Natural killer cell (primary cell): ENCODE measurements at regions not wholly inside any gene's neighbourhood (a gene's known extent, or its start where the extent isn't known, plus 50 kb on each side); places are given as distances from the start of the nearest gene placed in this dataset.

Experiments
- ATAC-seq, 3 donors: fragments of 150-1000 bp in 2 of 3; fragments of 200-7000 bp in 1 of 3; cut with Tn5 transposase; 1 replicate in 1 of 3; 2 replicates in 2 of 3; pipeline ENCODE4 v1.10.0; 2021; ENCODE audit warnings: mild to moderate bottlenecking in 2 of 3, moderate library complexity in 2 of 3
- DNase-seq, 2 donors: peaks; one replicate each; pipeline versions ENCODE4 v3.0.0 to v3.0.0-alpha.2; 2013 to 2021; ENCODE audit warnings: mixed read lengths in 1 of 2
- H3K27ac ChIP-seq: one replicate; pipeline ENCODE4 v1.5.1; 2013; ENCODE audit warnings: mild to moderate bottlenecking, low read length
- H3K27me3 ChIP-seq: one replicate; pipeline ENCODE4 v1.6.1; 2013; ENCODE audit warnings: low read length; ENCODE audit not compliant: control insufficient read depth, insufficient read depth
- H3K36me3 ChIP-seq: one replicate; pipeline ENCODE4 v1.6.1; 2013; ENCODE audit warnings: low read length; ENCODE audit not compliant: control insufficient read depth, insufficient read depth
- H3K4me1 ChIP-seq: one replicate; pipeline ENCODE4 v1.6.1; 2013; ENCODE audit warnings: low read length; ENCODE audit not compliant: control insufficient read depth, insufficient read depth
- H3K4me3 ChIP-seq: one replicate; pipeline ENCODE4 v1.5.1; 2013; ENCODE audit warnings: low read length
- H3K9me3 ChIP-seq: one replicate; pipeline ENCODE4 v1.6.1; 2013; ENCODE audit warnings: low read length; ENCODE audit not compliant: control insufficient read depth, insufficient read depth
- H3K27ac Mint-ChIP-seq, 2 donors: one replicate each; pipeline ENCODE4 v1.8.0; 2022; ENCODE audit warnings: mild to moderate bottlenecking in 2 of 2, mixed read lengths in 2 of 2, moderate library complexity in 1 of 2
- H3K27me3 Mint-ChIP-seq, 2 donors: one replicate each; pipeline ENCODE4 v1.8.0; 2022; ENCODE audit warnings: low read depth in 2 of 2, mixed read lengths in 2 of 2
- H3K36me3 Mint-ChIP-seq: one replicate; pipeline ENCODE4 v1.8.0; 2022; ENCODE audit warnings: mixed read lengths
- H3K4me1 Mint-ChIP-seq, 2 donors: one replicate each; pipeline ENCODE4 v1.8.0; 2022; ENCODE audit warnings: mixed read lengths in 2 of 2
- H3K4me3 Mint-ChIP-seq: one replicate; pipeline ENCODE4 v1.8.0; 2022; ENCODE audit warnings: mild to moderate bottlenecking, moderate library complexity, mixed read lengths
- H3K9me3 Mint-ChIP-seq, 2 donors: one replicate each; pipeline ENCODE4 v1.8.0; 2022; ENCODE audit warnings: mixed read lengths in 2 of 2
- WGBS: methylation state at CpG from one replicate; pipeline ENCODE4 v1.1.7; 2013; ENCODE audit warnings: missing lambda C conversion rate; ENCODE audit not compliant: insufficient coverage; 5-methylcytosine and 5-hydroxymethylcytosine counted together
- intact Hi-C: fragments of 100-400 bp; cut with micrococcal nuclease; formaldehyde crosslinking; loops from one replicate; pipeline ENCODE4 v1.14.2; 2022
- TF ChIP-seq, protein P1 (sequence below): fragments of 200-600 bp; IDR thresholded peaks from one replicate; pipeline ENCODE4 v1.8.0; 2022; ENCODE audit warnings: antibody characterized with exemption

DNA sequence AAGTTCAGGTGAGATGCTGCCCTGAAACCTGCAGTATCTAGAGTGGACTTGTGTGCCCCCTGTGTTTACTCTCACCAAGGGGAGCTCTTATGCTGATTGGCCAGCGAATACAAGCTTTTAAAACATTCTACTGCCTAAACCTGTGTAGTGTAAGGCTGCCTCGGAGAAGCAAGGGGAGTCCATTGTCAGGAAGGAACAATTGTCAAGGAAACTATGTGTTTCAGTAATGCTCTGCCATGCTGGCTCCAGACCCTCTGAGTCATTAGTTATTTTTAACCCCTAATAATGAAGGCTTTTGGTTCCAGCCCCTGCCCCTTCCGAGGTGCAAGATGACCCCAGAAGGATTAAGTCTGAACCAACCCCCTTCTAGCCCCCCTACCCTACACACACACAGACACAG is 66.1 kb upstream of the CHMP2B start:
- intact Hi-C loops: no loop called here
- H3K27ac ChIP-seq: no peak overlapping the region
- Mint-ChIP-seq H3K27me3 (no peaks in the 10 kb centered on the region), H3K27ac (no peak overlapping the region), H3K4me1 (no peaks in the 10 kb centered on the region), H3K4me3 (no peak overlapping the region), H3K36me3 (no peaks in the 10 kb centered on the region), H3K9me3 (peaks cover 0 to 2% of the 10 kb centered on the region in 2 donors)
- H3K9me3 ChIP-seq: no peaks in the 10 kb centered on the region
- H3K36me3 ChIP-seq: no peaks in the 10 kb centered on the region
- no peak overlapping the region for H3K4me3 ChIP-seq
- TF ChIP-seq, protein P1, sequence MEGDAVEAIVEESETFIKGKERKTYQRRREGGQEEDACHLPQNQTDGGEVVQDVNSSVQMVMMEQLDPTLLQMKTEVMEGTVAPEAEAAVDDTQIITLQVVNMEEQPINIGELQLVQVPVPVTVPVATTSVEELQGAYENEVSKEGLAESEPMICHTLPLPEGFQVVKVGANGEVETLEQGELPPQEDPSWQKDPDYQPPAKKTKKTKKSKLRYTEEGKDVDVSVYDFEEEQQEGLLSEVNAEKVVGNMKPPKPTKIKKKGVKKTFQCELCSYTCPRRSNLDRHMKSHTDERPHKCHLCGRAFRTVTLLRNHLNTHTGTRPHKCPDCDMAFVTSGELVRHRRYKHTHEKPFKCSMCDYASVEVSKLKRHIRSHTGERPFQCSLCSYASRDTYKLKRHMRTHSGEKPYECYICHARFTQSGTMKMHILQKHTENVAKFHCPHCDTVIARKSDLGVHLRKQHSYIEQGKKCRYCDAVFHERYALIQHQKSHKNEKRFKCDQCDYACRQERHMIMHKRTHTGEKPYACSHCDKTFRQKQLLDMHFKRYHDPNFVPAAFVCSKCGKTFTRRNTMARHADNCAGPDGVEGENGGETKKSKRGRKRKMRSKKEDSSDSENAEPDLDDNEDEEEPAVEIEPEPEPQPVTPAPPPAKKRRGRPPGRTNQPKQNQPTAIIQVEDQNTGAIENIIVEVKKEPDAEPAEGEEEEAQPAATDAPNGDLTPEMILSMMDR: no peak
- WGBS: 70% methylated on average over 3 of the region's 3 CpGs
- ATAC-seq: no peak
- H3K4me1 ChIP-seq: no peaks in the 10 kb centered on the region
- DNase-seq: no peak
- H3K27me3 ChIP-seq: no peaks in the 10 kb centered on the region

DNA sequence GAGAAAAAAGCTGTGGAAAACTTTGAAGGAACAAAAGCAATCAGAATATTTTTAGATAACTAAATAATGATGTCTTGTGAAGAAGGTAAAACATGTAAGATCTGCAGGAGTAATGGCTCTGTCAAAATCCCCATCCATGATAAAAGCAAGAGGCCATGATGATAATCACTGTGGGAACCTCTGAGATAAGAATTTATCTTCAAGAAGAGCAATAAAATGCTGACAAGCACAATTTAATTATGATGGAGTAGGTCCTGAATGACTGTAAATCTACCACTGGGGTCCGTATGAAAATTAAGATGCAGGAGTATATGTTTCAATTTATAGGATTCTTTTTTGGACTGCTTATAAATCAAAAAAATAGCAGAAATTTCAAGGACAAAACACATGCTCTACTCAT is 68.3 kb upstream of the CHMP2B start:
- Mint-ChIP-seq H3K27ac (no peak overlapping the region), H3K4me3 (no peak overlapping the region), H3K9me3 (peaks cover 0 to 2% of the 10 kb centered on the region in 2 donors), H3K36me3 (no peaks in the 10 kb centered on the region), H3K4me1 (no peaks in the 10 kb centered on the region), H3K27me3 (no peaks in the 10 kb centered on the region)
- Histone ChIP-seq H3K4me1 (no peaks in the 10 kb centered on the region), H3K36me3 (no peaks in the 10 kb centered on the region), H3K27me3 (no peaks in the 10 kb centered on the region), H3K9me3 (no peaks in the 10 kb centered on the region), H3K4me3 (no peak overlapping the region), H3K27ac (no peak overlapping the region)
- intact Hi-C loops: no loop called here
- ATAC-seq (no peak), DNase-seq (no peak)
- TF ChIP-seq, protein P1: no peak
- WGBS: no CpG with 5 or more reads among the region's 1 CpG

DNA sequence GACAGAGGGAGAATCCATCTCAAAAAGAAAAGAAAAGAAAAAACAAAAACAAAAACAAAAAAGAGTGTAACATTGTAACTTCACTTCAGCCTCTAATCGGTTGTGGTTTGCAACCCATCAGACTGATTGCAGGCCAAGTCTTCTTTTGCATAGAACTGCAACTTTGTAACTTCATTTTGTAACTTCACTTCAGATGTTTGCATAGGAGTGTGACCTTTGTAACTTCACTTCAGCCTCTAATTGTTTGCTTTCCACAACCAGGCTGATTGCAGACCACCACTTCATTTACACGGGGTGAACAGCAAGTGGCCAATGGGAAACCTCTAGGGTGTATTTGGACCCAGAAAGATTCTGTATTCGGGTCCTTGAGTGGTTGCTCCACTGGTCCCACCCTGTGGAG is 79.1 kb upstream of the CHMP2B start:
- no peaks in the 10 kb centered on the region for H3K27me3 Mint-ChIP-seq
- Histone ChIP-seq H3K4me3 (no peak overlapping the region), H3K27ac (no peak overlapping the region), H3K9me3 (no peaks in the 10 kb centered on the region), H3K27me3 (no peaks in the 10 kb centered on the region), H3K4me1 (no peaks in the 10 kb centered on the region), H3K36me3 (no peaks in the 10 kb centered on the region)
- DNase-seq (no peak), ATAC-seq (no peak)
- TF ChIP-seq, protein P1: no peak
- intact Hi-C loops: no loop called here
- H3K4me1 Mint-ChIP-seq: no peaks in the 10 kb centered on the region
- H3K4me3 Mint-ChIP-seq: no peak overlapping the region
- WGBS: 79% methylated on average over 3 of the region's 3 CpGs
- no peaks in the 10 kb centered on the region for H3K36me3 Mint-ChIP-seq
- H3K9me3 Mint-ChIP-seq: peaks cover 0 to 3% of the 10 kb centered on the region in 2 donors
- H3K27ac Mint-ChIP-seq: no peak overlapping the region

DNA sequence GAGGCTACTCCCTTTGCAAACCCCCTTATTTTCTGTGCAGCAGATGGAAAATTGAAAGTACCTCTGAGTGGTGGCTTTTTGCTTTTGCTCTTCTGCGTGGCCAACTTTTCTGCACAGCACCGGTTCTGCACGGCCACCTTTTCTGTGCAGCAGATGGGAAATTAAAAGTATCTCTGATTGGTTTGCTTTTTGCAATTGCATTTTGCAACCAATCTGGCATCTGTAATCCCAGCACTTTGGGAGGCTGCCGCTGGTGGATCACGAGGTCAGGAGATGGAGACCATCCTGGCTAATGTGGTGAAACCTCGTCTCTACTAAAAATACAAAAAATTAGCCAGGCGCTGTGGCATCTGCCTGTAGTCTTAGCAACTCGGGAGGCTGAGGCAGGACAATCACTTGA is 79.5 kb upstream of the CHMP2B start:
- no peak for ATAC-seq
- H3K4me1 ChIP-seq: no peaks in the 10 kb centered on the region
- no peak overlapping the region for H3K4me3 Mint-ChIP-seq
- H3K9me3 Mint-ChIP-seq: peaks cover 0 to 3% of the 10 kb centered on the region in 2 donors
- no peak for DNase-seq
- H3K4me3 ChIP-seq: no peak overlapping the region
- no peaks in the 10 kb centered on the region for H3K27me3 Mint-ChIP-seq
- H3K36me3 Mint-ChIP-seq: no peaks in the 10 kb centered on the region
- TF ChIP-seq, protein P1: no peak
- H3K4me1 Mint-ChIP-seq: no peaks in the 10 kb centered on the region
- intact Hi-C loops: no loop called here
- H3K27me3 ChIP-seq: no peaks in the 10 kb centered on the region
- H3K36me3 ChIP-seq: no peaks in the 10 kb centered on the region
- no peak overlapping the region for H3K27ac ChIP-seq
- H3K27ac Mint-ChIP-seq: no peak overlapping the region
- no peaks in the 10 kb centered on the region for H3K9me3 ChIP-seq
- WGBS: 96% methylated on average over 8 of the region's 8 CpGs
